Adipocyte (in vitro differentiated cells): ENCODE measurements at regions not wholly inside any gene's neighbourhood (a gene's known extent, or its start where the extent isn't known, plus 50 kb on each side); places are given as distances from the start of the nearest gene placed in this dataset.

Source experiments
- DNase-seq: peaks from one replicate; pipeline ENCODE4 v3.0.0-alpha.2; 2015; ENCODE audit warnings: low read depth
- H3K27me3 ChIP-seq: replicated peaks from 2 replicates; pipeline ENCODE4 v1.7.0; 2013; ENCODE audit warnings: mild to moderate bottlenecking, low read length, moderate library complexity; ENCODE audit not compliant: control insufficient read depth, insufficient read depth
- H3K36me3 ChIP-seq: 2 replicates; pipeline ENCODE4 v1.7.0; 2013; ENCODE audit warnings: low read length, mild to moderate bottlenecking, moderate library complexity; ENCODE audit not compliant: control insufficient read depth, insufficient read depth, severe bottlenecking
- H3K4me1 ChIP-seq: 2 replicates; pipeline ENCODE4 v1.7.0; 2013; ENCODE audit warnings: mild to moderate bottlenecking, low read length, moderate library complexity; ENCODE audit not compliant: control insufficient read depth, insufficient read depth
- H3K4me3 ChIP-seq: 2 replicates; pipeline ENCODE4 v1.7.0; 2013; ENCODE audit warnings: mild to moderate bottlenecking, low read length, moderate library complexity
- H3K9ac ChIP-seq: 2 replicates; pipeline ENCODE4 v1.7.0; 2013; ENCODE audit warnings: mild to moderate bottlenecking, low read length, moderate library complexity
- H3K9me3 ChIP-seq: 2 replicates; pipeline ENCODE4 v1.7.0; 2013; ENCODE audit warnings: mild to moderate bottlenecking, low read length, moderate library complexity; ENCODE audit not compliant: control insufficient read depth

DNA sequence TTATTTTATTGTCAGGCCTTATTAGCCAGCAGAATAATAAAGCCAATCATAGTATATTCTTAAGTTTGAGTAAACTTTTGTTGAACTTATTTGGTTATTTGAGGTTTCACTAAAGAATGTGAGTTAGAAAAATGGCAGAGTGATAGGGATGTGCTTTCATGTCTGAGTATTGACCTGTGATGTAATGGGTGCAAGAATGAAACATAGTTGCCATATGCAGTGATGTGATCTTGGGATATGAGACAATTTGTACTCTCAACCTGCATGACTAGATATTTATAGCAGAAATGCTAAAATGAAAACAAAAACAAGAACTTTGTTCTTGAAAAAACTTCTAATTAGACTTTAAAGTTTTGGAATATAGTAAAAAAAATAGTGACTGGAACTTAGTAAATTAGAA lies 97.9 kb downstream of the DISP1 start:
- DNase-seq, result peak; percentile 46
- H3K4me1 ChIP-seq, result peaks cover 67% of the 10 kb centered on the region
- no peak overlapping the region for H3K4me3 ChIP-seq
- H3K9me3 ChIP-seq, result peaks cover 11% of the 10 kb centered on the region
- H3K9ac ChIP-seq, result no peak overlapping the region
- no peaks in the 10 kb centered on the region for H3K36me3 ChIP-seq
- H3K27me3 ChIP-seq, result no peaks in the 10 kb centered on the region

DNA sequence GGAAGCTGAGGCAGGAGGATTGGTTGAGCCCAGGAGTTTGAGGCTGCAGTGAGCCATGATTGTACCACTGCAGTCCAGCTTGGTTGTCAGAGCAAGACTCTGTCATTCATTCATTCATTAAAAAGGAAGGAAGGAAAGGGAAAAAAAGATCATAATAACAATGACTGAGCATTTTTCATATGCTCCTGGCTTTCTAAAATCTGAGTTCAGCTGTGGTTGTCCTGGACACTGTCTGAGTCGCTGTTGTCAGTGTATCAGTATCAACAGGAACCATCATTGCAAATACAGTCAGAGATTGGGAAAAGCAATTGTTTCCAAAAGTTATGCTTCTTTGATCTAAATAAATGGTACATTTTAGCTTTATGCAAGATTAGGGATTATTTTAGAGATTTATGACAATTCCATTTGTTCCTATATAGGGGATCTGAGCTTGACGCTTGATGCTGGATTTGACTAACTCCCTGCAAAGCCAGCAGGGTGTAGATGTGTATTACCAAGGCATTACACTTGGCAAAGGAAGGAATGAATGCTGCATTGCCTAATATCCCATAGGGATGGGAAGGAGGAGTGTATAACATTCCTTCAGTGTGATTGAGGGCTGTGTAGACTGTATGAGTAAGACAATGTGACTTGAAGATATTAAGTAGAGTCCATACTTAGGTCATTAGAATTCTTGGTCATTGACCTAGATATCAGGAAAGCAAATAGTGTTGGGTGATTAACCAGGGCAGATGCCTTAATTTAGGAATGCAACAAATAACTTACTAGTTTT lies 100.2 kb downstream of the DISP1 start:
- no peaks in the 10 kb centered on the region for H3K27me3 ChIP-seq
- H3K9ac ChIP-seq, result peak overlapping the region; percentile 45
- peaks cover 11% of the 10 kb centered on the region for H3K9me3 ChIP-seq
- peak; percentile 66 for DNase-seq
- peak overlapping the region; percentile 27 for H3K4me3 ChIP-seq
- H3K4me1 ChIP-seq, result peaks cover 70% of the 10 kb centered on the region
- H3K36me3 ChIP-seq, result no peaks in the 10 kb centered on the region

DNA sequence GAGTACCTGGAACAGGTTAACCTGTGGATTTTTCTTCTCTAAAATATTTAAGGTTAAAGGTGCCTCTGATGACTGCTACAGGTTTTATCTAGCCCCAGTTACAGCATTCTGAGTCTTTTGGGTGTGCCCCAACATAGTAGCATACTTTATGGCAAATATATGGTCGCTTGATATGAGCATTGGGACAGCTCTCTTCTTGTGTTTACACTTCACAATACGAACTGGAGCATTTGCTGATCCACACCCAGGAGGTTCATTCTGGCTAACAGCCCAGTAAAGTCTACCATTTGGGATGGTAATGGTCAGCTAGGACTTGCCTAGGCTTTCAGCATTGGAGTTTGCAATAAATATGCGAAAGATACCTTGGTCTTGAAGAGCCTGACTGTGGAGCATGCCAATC lies 101.3 kb downstream of the DISP1 start:
- Histone ChIP-seq H3K4me1 (peaks cover 65% of the 10 kb centered on the region), H3K4me3 (no peak overlapping the region), H3K27me3 (no peaks in the 10 kb centered on the region), H3K9me3 (peaks cover 11% of the 10 kb centered on the region), H3K36me3 (no peaks in the 10 kb centered on the region), H3K9ac (no peak overlapping the region)
- DNase-seq, result no peak

DNA sequence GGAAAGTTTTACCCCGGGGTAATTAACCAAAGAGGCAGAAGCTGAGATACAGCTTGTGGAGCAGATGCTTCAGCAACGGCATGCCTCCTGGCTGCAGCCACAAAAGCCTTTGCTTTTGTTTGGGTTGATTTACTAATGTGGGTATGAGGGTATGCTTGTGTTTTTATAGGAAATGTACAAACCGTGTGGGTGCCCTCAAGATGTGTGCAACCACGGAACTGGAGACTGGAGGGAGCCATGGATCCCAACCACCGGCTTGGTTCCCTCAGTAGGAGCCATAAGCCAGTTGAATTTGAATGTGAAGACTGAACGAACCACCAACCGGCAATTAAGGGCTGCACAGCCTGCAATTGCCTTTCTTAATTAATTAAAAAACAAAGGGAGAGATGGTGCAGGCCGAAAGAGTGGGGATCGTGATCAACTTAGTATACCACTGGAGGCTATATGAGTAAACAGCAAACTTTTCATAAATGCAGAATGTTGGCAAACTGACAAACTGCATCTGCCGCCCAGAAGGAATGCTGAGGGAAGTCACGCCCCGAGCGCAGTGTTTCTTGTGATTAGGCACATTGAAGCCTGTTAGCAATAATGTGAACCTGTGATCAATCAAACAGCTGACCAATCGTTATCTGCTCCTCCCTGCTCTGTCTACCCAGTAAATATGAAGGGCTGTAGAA lies 104.1 kb downstream of the DISP1 start:
- Histone ChIP-seq H3K27me3 (no peaks in the 10 kb centered on the region), H3K9ac (no peak overlapping the region), H3K4me1 (peaks cover 39% of the 10 kb centered on the region), H3K4me3 (peak overlapping the region; percentile 42), H3K36me3 (no peaks in the 10 kb centered on the region), H3K9me3 (peaks cover 11% of the 10 kb centered on the region)
- DNase-seq, result peak; percentile 74

DNA sequence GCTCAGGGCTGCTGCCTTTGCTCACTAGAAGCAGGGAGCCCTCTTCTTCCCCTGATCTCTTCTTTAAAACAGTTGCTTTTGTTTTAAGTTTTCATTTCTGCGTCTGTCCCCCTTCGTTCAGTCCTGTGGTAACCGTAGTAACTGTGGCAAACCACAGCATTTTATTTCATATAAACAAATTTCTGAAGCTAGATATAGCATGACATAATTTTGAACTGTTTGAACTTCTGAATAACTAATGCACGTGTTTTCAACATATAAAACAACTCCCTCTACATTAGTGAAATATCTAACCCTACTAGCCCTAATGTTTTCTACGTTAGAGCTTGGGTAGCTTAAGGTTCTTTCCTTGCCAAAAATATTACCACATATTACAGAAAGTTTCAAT lies 104.6 kb downstream of the DISP1 start:
- H3K9ac ChIP-seq, result no peak overlapping the region
- peak; percentile 53 for DNase-seq

DNA sequence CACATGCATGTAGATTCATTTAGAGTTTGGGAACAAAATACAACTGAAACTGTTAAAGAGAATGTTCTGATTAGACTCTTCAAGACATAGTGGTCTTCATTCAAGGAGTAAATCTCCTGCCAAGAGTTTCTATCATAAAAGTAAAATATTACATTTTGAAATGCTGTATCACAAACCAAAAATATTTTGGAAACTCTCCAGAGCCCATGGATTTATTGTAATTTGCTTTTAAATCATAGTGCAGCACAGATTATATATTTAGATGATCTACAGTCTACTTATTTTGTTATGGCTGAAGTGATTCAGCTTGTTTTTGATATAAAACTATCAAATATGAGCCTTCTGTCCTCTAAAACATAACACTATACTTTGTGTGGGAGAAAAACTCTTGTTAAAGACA lies 105.3 kb downstream of the DISP1 start:
- H3K4me1 ChIP-seq, result peaks cover 32% of the 10 kb centered on the region
- no peaks in the 10 kb centered on the region for H3K36me3 ChIP-seq
- H3K9ac ChIP-seq, result no peak overlapping the region
- H3K9me3 ChIP-seq, result peaks cover 11% of the 10 kb centered on the region
- H3K4me3 ChIP-seq, result peak overlapping the region; percentile 42
- H3K27me3 ChIP-seq, result no peaks in the 10 kb centered on the region
- DNase-seq, result peak; percentile 42

More for the DNA sequence above, 104.6 kb downstream of the DISP1 start:
- peaks cover 11% of the 10 kb centered on the region for H3K9me3 ChIP-seq
- no peaks in the 10 kb centered on the region for H3K36me3 ChIP-seq
- peak overlapping the region; percentile 42 for H3K4me3 ChIP-seq
- no peaks in the 10 kb centered on the region for H3K27me3 ChIP-seq
- peaks cover 39% of the 10 kb centered on the region for H3K4me1 ChIP-seq

DNA sequence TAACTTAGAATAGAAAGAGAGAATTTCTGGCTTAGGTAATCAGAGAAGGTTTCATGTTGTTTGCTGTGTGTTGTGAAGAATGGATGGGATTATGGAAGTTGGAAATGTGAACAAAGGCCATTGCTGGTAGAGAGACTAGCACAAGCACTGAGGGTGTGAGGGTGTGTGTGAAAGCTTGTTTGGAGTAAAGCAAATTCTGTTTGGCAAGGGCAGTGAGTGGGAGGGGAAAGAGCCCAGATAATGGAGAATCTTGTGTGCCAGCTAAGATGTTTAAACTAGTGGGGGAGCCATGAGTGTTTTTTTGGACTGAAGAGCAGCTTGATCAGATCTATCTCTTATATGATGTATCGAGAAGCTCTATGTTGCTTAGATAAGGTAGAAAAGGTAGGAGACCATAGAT lies 107.1 kb downstream of the DISP1 start:
- Histone ChIP-seq H3K27me3 (no peaks in the 10 kb centered on the region), H3K36me3 (no peaks in the 10 kb centered on the region), H3K4me3 (no peak overlapping the region), H3K9me3 (peaks cover 7% of the 10 kb centered on the region), H3K9ac (no peak overlapping the region), H3K4me1 (peaks cover 30% of the 10 kb centered on the region)
- no peak for DNase-seq

DNA sequence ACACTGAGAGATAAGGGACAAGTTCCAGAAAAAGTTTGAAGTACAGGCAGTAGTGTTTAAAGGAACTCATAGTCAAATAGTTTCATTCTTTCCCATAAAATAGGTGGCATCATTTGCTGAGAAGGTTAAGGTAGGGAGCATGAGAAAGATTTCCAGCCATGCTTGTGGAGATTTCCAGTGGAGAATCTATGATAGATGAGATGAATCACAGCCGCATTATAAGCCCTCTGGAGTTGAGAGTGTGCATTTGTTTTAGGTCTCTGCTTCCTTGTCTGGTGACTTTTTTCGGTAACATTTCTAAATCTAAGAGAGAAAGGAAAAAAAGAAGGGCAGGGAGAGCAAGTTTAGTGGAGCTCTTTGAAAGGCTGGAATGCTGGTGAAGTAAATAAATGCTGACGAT lies 108.7 kb downstream of the DISP1 start:
- DNase-seq, result no peak
- Histone ChIP-seq H3K4me3 (no peak overlapping the region), H3K9me3 (no peaks in the 10 kb centered on the region), H3K27me3 (no peaks in the 10 kb centered on the region), H3K9ac (no peak overlapping the region), H3K4me1 (peaks cover 44% of the 10 kb centered on the region), H3K36me3 (no peaks in the 10 kb centered on the region)

DNA sequence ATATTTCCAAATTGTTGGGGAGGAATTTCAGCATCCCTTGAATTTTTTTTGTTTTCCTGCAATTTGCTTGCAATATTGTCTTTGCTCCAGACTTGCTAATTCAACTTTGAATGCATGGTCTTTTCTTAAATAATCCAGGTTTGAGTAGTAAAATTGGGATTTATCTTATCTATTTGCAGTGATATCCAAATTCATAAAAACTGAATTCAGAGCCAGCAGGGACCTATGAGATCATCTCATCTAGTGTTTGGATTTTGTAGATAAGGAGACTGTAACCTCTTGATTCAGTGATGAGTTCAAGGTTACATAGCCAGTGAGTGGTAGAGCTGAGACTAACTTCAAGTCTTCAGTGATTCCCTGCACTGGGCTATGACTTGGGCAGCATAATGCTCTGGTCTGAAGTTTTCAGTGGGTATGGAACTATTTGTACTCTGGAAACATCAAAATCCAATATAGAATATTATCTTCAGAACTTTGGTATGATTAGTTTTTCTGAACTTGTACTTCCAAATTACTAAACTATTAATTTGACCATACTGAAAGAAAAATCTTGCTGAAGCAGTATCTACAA lies 109.4 kb downstream of the DISP1 start:
- no peaks in the 10 kb centered on the region for H3K27me3 ChIP-seq
- H3K9me3 ChIP-seq, result no peaks in the 10 kb centered on the region
- H3K36me3 ChIP-seq, result no peaks in the 10 kb centered on the region
- H3K4me1 ChIP-seq, result peaks cover 44% of the 10 kb centered on the region
- H3K4me3 ChIP-seq, result no peak overlapping the region
- no peak for DNase-seq
- no peak overlapping the region for H3K9ac ChIP-seq

DNA sequence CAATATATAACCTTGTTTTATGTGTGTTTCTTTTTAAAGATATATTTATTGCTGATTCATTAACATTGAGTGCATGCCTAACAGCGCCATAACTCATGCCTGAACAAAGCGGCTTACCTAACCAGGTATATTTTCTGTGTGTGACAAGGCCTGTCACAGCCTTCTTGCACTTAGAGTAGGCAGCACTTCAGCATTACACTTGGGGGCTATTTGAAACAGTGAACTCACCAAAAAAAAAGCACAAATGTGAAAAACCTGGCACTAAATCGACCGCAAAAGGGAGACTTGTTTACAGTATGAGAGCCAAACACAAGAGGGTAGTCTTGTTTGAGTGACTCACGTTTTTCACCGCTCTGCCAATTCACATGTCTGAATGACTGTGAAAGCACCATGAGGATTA lies 111.7 kb downstream of the DISP1 start:
- no peak overlapping the region for H3K4me3 ChIP-seq
- H3K27me3 ChIP-seq, result no peaks in the 10 kb centered on the region
- H3K9me3 ChIP-seq, result no peaks in the 10 kb centered on the region
- no peak overlapping the region for H3K9ac ChIP-seq
- H3K36me3 ChIP-seq, result no peaks in the 10 kb centered on the region
- H3K4me1 ChIP-seq, result peaks cover 35% of the 10 kb centered on the region
- DNase-seq, result no peak

DNA sequence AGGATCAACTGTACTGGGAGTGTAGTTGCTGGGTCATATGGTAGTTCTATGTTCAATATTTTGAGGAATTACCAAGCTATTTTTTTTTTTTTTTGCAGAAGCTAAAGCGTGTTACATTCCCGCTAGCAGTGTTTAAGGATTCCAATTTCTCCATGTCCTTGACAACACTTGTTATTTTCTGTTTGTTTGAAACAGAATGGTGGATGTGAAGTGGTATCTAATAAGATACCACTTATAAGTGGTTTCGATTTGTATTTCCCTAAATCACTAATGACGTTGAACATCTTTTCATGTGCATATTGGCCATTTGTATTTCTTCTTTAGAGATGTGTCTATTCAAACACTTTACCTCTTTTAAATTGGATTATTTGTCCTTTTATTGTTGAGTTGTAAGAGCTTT lies 112.2 kb downstream of the DISP1 start:
- H3K9ac ChIP-seq, result no peak overlapping the region
- H3K36me3 ChIP-seq, result no peaks in the 10 kb centered on the region
- H3K4me3 ChIP-seq, result no peak overlapping the region
- no peaks in the 10 kb centered on the region for H3K9me3 ChIP-seq
- DNase-seq, result no peak
- peaks cover 35% of the 10 kb centered on the region for H3K4me1 ChIP-seq
- H3K27me3 ChIP-seq, result no peaks in the 10 kb centered on the region
